ENCODE measurements at regions not wholly inside any gene's neighbourhood (a gene's known extent, or its start where the extent isn't known, plus 50 kb on each side); places are given as distances from the start of the nearest gene placed in this dataset.

GRCh38 chr11:35084817-35085440 lies 54.0 kb upstream of the CD44 start:
- DNase-seq (ENCODE audit: low read depth): no peak
- H3K4me3 ChIP-seq (ENCODE audit: low read depth, low read length): no peak overlapping the region
- in situ Hi-C loops (cut with HindIII; ENCODE audit: low sequenced_read_pairs): no loop called here
- TF ChIP-seq, protein P1, sequence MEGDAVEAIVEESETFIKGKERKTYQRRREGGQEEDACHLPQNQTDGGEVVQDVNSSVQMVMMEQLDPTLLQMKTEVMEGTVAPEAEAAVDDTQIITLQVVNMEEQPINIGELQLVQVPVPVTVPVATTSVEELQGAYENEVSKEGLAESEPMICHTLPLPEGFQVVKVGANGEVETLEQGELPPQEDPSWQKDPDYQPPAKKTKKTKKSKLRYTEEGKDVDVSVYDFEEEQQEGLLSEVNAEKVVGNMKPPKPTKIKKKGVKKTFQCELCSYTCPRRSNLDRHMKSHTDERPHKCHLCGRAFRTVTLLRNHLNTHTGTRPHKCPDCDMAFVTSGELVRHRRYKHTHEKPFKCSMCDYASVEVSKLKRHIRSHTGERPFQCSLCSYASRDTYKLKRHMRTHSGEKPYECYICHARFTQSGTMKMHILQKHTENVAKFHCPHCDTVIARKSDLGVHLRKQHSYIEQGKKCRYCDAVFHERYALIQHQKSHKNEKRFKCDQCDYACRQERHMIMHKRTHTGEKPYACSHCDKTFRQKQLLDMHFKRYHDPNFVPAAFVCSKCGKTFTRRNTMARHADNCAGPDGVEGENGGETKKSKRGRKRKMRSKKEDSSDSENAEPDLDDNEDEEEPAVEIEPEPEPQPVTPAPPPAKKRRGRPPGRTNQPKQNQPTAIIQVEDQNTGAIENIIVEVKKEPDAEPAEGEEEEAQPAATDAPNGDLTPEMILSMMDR (IDR thresholded peaks at IDR 0.05; ENCODE audit: low read depth, low read length, missing control alignments): no peak

DNA sequence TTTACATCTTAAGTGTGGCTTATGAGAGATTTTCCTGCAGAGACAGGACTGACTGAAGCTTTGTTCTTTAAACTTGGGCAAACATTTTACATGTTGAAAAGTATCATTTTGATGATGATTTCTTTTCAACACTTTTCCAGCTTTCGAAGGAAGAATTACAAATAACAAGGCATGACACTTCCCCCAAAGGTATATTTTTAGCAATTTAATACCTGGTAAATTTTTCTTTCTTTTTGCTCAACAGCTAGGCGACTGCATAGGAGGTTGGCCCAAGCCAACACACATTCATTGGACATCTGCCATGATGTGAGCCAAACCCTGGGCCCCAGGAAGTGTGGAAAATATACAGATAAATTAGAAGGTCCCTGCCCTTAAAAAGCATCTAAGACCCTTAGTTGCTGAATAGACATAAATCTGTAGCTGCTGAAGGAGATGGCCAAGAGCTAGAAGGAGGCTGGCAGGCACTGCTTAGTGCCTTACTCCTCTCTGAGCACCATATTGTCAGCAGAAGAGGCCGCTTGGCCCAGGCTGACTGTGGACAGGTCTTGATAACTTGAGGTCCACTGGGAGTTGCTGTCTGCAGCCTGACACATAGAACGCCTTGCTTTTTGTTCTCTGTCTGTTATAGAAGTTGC lies 53.3 kb upstream of the CD44 start:
- no peak overlapping the region for H3K4me3 ChIP-seq (ENCODE audit: low read depth, low read length)
- in situ Hi-C loops (cut with HindIII; ENCODE audit: low sequenced_read_pairs): no loop called here
- TF ChIP-seq, protein P1 (IDR thresholded peaks at IDR 0.05; ENCODE audit: low read depth, low read length, missing control alignments): no peak
- DNase-seq (ENCODE audit: low read depth): no peak

DNA sequence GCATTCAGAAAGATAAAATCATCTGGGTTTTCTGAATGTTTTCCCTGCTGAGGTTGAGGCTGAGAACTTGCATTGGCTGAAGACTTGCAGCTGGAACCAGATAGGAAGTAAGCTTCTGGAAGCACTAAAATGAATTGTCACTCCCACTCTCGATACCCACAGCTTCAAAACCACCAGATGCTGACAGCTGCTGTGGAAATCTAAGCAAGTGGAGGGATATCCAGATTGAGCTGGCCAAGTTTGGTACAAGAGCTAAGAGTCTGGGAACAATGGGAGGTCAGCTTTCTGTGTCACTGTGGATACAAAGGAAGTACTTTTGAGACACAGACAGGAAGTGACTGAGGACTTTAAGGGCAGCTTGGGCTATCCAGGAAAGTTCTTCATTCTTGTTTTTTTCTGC lies 51.3 kb upstream of the CD44 start:
- in situ Hi-C loops (cut with HindIII; ENCODE audit: low sequenced_read_pairs): no loop called here
- no peak for DNase-seq (ENCODE audit: low read depth)

DNA sequence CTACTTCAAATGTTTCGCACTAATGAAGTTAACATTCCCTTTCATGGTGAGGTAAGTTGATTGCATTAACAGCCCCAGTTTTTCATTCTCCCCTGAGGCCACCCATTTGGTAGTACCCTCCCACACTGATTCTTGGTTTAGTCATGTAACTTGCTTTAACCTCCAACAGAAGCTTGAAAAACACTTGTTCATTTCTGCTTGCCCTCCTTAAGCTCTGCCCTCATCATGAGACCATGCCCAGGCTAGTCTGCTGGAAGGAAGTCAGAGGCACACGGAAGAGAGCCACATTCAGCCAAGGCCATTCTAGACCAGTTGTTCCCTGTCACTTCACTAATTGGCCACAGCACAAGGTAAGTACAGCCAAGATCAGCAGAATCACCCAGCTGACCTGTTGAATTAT lies 50.7 kb upstream of the CD44 start:
- in situ Hi-C loops (cut with HindIII; ENCODE audit: low sequenced_read_pairs): no loop called here
- TF ChIP-seq, protein P1 (IDR thresholded peaks at IDR 0.05; ENCODE audit: low read depth, low read length, missing control alignments): no peak
- no peak for DNase-seq (ENCODE audit: low read depth)
- no peak overlapping the region for H3K4me3 ChIP-seq (ENCODE audit: low read depth, low read length)

More for the DNA sequence above, 51.3 kb upstream of the CD44 start:
- no peak overlapping the region for H3K4me3 ChIP-seq (ENCODE audit: low read depth, low read length)
- TF ChIP-seq, protein P1 (IDR thresholded peaks at IDR 0.05; ENCODE audit: low read depth, low read length, missing control alignments): no peak

- no peak for DNase-seq (ENCODE audit: low read depth)
- TF ChIP-seq, protein P1 (IDR thresholded peaks at IDR 0.05; ENCODE audit: low read depth, low read length, missing control alignments): no peak
- in situ Hi-C loops (cut with HindIII; ENCODE audit: low sequenced_read_pairs): no loop called here
- H3K4me3 ChIP-seq (ENCODE audit: low read depth, low read length): no peak overlapping the region
Observed at GRCh38 chr11:35088676-35089075, 50.3 kb upstream of the CD44 start.
